Eye (tissue), 1 donor: ENCODE measurements at regions not wholly inside any gene's neighbourhood (a gene's known extent, or its start where the extent isn't known, plus 50 kb on each side); places are given as distances from the start of the nearest gene placed in this dataset.

Experiments used
- DNase-seq: peaks from one replicate; pipeline ENCODE4 v3.0.0-alpha.2; 2015

DNA sequence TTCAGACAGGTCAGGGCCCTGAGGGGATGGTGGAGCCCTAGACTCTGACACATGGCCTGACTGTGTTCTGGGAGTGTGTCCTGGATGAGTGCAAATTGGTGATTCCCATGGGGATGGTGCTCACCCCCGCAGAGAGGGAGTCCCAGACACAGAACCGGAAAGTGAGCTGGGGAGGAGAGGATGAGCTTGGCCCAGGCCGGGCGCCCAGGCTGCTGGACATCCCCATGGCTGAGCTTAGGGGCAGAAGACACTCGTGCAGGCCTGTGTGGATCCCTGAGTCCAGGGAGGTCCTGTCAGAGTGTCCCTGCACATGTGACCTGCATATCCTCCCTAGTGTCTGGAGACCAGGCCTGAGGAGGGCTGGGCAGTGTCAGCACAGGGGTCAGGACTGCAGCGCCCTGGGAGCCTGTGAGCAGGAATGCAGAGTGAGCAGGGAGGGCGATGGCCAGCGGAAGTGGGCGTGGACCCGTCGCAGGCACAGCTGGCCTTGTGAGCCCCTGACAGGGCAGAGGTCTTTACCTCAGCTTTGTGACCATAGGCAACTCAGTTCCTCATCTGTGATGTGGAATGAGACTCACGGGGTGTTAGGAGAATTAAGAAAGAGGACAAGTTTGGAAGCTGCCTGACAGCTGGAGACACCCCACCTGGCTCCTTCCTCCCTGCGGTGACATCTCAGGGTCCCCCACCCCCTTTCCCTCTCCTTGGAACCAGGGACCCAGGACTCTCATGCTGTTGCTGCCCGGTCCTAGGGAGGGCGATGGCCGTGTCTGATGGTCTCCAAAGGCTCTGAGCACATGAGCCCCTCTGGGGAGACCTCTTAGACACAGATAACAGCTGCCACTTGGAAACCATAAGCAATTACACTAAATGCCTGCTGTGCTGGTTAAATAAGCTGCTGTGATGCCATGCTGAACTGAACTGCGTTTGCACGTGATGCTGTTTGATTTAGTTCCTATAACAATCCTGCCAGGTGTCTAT is 62.6 kb upstream of the HS6ST1 start:
- peak; percentile 78 for DNase-seq

DNA sequence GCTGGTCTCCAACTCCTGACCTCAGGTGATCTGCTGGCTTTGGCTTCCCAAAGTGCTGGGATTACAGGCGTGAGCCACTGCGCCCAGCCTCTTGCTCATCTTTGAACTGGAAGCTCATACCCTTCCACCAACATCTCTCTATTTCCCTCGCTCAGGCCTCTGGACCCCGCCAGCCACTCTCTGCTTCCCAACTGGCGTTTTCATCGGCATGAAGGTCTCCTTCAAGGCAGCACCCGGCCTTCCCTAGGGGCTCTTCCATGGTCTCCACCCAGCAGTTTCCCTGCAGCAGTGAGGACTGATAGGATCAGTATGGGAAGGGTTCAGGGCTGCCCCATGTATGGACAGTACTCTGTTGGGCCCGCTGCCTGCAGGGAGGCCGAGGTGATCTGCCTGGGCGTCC is 65.8 kb upstream of the HS6ST1 start:
- no peak for DNase-seq

DNA sequence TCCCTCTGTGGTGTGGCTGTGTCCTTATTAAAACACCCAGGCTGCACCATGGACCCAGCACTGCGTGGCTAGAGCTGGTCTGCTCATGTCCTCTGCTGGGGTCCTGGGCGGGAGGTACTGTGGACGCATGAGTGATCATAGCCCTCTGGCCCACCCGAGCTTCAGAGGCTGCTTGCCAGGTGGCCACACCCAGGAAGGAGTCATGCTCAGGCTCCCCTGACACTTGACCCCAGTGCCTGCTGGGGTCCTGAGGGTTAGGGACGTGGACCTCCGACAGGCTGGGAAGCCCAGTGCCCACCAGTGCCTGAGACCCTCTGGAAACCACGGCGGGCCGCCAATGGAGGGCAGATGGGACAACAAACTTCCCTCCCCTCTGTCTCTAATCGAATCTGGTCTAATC is 66.3 kb upstream of the HS6ST1 start:
- no peak for DNase-seq

DNA sequence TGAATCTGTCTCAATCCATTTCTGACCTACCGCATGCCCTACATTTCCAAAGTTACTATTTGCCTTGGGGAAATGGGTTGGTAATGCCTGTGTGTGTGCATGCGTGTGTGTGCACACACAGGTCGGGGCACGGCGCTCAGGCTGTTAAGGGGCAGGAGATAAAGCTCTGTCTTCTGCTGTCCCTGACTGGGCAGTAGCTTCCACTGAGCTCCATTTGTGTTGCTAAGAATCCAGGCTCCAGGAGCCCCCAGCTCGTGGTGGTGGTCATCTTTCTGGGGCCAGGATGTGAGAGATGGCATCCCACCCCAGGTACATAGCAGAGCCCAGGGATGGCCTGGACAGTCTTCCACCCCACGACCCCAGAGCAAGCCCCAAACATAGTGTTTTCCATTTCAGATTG is 66.7 kb upstream of the HS6ST1 start:
- no peak for DNase-seq

DNA sequence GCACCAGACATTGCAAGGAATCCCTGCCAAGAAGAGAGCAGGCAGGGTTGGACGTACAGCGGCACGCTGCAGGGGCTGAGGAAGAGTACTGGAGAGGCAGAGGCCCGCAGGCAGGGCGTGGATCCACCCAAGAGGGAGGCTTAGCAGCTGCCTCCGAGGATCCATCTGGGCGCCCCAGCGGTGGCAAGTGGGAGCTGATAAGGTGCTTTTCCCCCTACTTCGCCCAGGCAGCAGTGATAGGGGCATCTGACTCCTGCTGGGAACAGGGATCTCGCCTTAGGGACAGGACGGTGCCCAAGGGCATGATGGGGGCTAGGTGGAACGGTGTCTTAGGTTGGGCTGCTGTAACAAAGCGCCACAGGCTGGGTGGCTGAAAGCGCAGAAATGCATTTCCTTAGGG is 67.4 kb upstream of the HS6ST1 start:
- DNase-seq: no peak

DNA sequence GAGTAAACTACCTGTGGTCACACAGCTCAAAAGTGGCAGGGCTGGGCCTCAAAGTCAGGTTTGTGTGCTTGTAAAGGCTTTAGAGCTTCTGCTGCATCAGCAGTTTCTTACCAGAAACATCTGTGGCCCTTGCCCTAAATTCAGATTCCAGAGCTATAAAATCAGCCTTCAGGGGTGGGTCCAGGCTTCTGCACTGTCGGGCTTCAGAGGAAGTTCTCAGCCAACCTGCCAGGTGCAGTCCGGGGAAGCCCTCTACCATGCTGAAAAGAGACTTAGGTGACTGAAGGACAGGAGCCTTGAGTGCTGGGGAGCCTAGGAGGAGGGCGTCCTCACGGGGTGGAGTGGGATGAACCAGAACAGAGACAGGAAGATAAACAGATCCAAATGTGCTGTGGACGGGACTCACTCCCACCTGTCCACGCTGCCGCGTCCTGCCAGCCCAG is 69.9 kb upstream of the HS6ST1 start:
- DNase-seq: no peak

DNA sequence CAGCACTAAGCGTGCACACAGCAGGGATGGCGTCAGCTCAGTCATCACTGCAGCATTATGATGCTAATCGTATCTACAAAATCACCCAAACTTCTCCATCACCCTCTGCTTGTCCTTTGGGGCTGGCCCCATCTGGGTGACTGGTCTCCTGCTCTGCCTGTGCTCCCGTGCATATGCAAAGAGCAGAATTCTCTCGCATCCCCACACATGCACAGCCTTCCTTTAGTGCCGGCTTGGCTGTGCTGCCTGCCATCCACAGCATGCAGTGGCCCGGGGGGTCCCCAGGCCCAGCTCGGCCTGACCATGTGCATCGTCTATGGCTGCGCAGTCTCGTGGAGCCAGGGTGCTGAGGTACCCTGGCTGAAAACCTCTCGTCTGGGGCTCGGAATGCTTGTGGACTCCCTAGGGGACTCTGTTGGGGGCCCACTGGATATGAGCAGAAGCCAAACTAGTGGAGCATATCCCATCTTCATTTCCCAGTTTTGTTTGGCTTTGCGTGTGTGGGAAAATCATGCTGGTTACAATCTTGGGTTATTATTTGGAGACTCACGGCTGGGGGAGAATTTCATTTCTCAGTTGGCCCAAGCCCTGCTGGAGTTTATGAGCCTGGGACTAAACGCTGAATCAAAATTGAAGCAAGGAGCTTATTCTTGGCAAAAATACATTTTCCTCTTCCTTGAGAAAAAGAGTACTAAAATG is 70.9 kb upstream of the HS6ST1 start:
- DNase-seq: peak; percentile 58

DNA sequence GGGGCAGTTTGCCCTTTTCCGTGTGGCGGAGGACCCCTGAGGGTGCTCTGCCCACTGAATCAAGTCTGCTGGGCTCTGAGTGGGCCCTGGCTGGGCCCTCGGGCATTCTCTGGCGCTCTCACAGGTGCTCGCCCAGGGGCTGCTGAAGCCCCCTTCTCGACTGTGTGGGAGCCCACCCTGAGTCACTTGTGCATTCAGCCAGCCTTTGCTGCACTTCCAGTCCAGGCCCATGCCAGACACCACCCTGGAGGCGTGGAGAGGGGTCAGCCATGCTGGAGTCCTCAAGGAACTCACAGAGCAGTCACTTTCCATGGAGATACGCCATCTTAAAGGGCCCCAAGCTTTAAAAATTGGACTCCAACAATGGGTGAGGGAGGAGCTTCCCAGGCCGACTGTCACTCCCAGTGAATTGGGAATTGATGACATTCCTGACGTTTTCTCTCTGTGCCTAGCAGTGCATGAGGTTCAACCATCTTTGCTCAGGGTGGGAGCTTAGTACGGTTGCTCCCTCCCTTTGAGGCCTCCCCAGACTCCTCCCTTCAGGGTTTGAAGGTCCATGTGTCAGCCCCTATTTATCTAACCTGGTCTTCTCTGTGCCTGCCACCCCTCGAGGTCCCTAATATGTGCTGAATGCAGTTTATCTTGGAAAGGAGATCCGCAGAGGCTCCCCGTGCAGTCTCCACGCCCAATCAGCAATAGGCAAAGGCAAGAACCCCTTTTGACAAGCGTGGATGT is 71.8 kb upstream of the HS6ST1 start:
- no peak for DNase-seq

DNA sequence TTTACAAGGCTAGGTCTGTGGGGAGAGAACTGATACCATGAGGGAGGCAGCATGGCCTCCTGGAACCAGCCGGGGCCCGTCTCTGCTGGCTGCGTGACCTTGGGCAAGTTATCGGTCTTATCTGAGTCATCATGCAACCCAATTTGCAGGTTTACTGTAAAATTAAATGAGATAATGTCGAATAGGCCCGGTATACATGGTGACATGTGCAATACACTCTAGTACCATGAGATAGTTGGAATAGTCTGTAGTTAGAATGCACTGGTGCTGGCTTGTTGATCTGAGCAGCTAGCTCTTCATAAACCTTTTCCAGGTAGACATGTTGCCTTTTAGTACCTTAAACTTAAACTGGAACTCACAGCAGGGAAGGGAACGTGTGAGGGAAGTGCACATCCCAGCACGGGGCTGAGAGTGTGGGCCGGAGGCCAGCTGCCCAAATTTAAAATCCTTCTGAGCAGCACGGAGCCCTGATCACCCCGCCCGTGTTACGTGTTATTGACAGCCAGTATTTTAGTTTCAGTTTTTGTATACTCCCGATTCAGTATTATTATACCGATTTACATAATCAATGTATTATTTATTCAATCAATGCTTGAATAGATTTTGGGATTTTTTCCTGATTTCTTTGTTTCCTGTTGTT is 72.4 kb upstream of the HS6ST1 start:
- no peak for DNase-seq

DNA sequence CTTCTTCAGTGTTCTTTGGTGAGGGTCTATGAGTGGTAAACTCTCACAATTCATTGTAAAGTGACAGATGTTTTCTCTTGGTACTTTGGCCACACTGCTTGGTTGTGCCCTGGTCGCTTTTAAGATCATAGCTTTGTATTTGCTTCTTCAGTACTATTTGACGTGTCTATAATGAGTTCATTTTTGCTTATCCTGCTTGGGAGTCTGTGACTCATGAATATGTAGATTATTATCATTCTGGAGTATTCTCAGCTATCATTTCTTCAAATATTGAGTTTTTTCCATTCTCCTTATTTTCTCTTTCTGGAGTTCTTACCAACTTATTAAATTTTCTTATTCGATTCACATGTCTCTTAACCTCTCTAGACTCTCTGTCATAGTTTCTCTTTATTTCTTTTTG is 73.0 kb upstream of the HS6ST1 start:
- no peak for DNase-seq

DNA sequence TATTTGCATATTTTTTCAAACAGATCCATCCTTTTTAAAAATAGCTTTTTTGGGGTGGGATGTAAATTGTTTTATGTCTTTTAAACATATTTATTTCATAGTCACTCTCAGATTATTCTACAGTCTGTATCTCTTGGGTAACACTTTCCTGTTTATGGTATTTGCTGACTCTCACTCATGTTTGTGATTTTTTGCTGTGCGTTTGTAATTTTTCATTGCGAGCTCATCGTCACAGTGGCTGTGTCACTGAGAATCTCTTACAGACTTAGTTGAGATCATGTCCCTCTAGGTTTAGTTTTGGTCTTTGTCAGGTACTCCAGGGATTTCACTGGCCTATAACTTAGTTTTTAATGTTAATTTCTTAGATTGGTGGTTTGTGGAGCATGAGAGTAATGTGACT is 73.5 kb upstream of the HS6ST1 start:
- DNase-seq: no peak

DNA sequence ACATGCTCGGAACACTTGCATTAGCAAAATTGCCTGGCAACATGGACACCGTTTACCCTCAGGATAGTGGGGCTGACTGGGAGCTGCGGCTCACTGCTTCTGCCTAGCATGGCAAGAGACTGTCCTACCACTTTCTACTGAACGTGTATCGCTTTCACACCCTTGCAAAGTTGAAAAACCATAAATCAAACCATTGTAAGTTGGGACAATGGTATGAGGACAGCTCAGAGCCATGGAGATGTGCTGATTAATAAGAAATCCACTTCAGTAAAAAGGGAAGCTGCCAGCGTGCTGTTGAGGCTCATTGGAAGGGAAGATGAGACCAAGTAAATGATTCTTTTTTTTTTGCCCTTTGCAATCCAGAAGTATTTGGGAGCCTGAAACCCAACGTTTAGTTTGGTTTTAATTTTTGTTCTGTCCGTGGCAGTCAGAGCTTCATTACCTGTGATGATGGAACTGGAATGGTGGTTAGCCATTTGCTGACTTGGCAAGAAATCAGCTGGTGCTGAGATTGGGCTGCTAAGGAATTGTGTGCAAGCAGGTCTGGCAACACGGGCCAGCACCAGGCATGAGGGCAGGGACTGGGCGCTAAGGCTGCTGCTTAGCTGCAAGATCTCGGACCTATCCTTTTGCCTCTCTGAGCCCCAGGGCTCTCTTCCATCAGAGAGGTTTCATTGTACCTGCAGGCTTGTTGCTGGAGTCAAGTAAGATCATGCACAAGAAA is 75.5 kb upstream of the HS6ST1 start:
- no peak for DNase-seq

DNA sequence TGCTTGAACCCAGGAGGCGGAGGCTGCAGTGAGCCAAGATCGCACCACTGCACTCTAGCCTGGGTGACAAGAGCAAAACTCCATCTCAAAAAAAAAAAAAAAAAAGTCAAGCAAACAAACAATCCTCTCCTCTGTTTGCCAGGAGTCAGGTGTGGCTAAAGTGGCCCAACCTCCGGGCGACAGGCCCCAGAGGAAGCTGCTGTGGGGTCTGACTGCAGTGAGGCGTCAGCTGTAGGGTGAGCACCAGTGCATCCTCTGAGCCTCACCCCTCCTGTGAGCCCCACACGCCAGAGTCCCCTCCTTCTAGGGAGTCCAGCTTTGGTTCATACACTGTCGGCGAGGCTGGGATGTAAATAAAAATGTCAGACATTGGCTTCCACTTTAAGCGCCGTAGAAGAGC is 76.5 kb upstream of the HS6ST1 start:
- DNase-seq: no peak

DNA sequence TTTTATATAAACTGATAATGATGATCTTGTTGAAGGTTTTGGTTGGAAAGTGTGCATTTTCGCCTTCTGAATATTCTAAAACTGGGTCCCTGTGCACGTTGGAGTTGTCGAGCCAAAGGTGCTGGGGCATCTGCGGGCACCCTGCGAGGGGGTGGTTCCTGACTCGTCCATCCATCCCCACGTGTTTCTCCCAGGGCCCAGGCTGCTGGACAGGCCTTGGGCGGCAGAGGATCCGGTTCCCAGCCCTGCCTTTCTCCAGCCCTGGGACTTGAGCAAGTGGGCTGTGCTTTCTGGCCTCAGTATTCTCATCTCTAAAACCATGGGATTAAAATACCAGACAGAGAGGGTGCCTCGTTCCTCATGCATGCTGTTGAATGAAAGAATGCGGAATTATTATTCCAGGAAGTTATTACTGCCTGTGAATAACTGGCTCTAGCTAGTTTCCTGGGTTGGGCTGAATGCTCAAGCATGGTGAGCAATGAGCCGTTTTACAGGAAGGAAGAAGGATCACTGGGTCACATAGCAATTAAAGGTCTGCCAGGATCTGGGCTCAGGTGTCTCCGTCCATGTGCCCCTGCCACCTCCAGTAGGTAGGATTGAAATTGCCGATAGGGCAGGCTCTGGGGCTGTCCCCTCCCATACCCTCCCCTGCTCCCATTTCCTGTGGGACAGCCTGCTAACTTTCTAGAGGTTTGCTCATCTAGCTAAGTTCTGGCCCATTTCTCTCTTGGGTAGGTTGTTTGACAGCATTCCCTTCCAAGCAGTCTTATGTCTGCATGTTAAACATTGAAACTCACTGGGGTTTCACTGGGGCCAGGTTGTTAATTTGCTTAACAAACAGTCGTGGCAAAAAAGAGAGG is 77.2 kb upstream of the HS6ST1 start:
- peak; percentile 54 for DNase-seq

DNA sequence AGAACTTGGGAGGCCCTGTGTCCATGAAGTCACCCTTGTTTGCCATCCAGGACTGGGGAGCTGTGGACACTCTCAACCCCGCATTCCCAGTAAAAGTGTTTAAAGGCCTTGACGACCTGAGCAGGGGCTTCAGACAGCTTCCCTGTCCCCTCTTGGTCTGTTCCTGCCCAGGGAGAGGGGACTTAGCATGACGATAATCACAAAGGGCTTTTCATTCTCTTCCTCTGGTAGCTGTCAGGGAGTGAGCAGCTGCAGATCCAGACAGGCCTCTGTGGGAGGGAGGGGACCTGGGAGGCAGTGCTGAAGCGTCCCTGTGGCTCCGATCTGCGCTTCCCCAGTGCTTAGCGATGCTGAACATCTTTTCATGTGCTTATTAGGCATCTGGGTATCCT is 77.8 kb upstream of the HS6ST1 start:
- peak; percentile 90 for DNase-seq

DNA sequence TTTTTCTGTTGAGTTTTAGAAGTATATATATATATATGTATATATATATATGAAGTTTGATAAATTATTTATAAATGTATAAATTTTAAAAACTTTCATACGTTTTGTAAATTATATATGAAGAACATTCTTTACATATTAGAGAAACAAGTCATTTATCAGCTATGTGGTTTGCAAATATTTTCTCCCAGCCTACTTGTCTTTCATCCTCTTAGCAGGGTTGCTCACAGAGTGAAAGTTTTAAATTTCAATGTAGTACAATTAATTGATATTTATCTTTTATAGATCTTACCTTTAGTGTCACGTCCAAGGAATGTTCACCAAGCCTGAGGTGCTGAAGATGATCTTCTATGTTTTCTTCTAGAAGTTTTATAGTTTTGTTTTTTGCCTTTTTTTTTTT is 78.3 kb upstream of the HS6ST1 start:
- no peak for DNase-seq

DNA sequence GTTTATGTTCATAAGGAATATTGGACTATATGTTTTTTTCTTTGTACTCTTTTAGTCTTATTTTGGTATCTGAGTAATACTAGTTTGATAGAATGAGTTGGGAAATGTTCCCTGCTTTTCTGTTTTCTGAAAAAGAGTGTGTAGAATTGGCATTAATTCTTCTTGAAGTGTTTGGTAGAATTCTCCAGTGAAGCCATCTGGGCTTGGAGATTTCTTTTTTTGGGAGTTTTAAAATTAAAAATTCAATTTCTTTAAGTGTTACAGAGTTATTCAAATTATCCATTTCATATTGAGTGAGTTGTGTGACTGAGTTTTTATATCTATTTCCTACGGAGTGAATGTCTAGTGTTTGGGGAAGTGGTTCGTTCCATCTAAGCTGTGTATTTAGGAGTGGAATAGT is 80.6 kb upstream of the HS6ST1 start:
- no peak for DNase-seq

DNA sequence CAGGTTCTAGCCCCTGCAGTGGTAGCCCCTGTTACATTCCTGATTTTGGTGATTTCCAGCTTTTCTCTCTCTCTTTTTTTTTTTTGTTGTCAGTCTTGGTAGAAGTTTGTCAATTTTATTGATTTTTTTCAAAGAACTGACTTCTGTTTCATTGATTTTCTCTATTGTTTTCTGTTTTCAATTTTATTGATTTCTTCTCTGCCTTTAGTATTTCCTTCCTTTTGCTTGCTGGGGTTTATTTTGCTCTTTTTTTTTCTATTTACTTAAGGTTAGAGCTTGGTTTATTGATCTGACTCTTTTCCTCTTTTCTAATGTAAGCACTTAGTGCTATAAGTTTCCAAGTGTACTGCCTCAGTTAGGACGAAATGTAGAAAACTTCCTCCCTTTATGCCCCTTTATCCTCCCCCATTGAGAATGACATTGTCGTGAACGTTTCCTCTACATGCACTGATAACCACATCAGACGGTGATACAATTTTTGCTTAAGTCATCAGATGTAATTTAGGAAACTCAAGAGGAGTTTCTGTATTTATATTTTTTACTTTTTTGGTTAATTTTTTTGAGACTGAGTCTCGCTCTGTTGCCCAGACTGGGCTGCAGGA is 81.1 kb upstream of the HS6ST1 start:
- DNase-seq: no peak

DNA sequence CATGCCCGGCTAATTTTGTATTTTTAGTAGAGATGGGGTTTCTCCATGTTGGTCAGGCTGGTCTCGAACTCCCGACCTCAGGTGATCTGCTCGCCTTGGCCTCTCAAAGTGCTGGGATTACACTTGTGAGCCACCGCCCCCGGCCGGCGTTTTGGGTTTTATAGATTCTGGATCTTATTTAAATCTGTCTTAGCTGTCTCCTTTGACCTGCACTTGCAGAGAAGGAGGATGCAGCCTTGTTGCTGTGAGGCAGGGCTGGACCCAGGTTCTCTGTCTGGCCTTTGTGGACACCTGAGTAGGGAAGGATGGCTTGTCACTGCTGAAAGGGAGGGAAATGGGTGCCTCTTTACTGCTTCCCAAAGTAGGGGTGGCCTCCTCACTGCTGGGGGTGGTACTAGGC is 83.0 kb upstream of the HS6ST1 start:
- no peak for DNase-seq

DNA sequence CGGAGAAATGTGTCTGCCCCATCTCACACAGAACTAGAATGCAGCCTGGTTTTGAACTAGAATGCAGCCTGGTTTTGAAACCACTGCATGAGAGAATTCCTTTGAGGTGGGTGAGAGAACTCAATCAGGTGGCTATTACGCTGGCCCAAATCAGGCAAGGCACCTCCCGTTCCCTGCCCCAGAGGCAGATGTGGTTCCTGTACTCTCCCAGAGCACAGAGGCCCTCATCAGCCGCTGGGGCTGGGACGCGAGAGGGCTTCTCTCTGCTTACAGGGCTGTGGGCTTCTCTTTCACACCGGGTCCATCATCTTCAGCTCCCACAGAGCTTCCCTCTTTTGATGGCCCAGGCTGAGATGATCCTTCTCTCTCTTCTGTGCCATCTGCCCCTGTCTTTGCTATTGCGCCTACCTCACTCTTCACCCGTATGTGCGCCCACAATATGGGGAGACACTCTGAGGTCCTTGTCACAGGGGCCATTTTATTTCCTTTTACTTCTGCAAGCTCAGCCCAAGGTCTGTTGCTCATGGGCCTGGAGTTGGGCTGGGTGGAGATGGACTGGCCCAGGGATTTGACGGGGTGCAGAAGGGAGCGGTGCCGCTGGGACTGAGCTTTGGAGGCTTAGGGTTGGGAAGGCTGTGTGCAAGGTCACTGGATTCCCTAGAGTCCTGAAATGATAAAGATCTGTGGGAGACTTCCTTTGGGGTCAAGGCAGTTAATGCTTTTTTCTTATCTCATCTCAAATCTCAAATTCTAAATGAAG is 84.4 kb upstream of the HS6ST1 start:
- DNase-seq: no peak
